ENCODE measurements at regions not wholly inside any gene's neighbourhood (a gene's known extent, or its start where the extent isn't known, plus 50 kb on each side); places are given as distances from the start of the nearest gene placed in this dataset.

DNA sequence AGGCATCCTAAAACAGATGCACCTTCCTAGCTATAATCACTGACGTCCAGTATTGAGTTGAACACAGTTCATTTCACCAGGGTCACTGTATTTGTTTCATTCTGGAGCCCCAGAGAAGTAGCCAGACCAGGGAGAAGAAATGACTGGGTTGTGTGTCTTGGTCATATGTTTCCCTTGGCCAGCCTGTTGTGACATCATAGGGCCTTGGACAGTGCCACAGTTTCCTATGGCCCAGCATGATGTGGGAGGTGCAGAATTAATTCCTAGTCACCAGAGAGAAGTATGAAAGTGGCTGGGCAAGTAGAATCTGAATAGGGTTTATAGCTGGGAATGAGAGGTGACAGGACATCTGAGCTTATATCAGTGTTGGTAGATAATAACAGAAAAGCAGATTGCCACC lies 84.0 kb upstream of the ZBED5 start:
- TF ChIP-seq, protein P1, sequence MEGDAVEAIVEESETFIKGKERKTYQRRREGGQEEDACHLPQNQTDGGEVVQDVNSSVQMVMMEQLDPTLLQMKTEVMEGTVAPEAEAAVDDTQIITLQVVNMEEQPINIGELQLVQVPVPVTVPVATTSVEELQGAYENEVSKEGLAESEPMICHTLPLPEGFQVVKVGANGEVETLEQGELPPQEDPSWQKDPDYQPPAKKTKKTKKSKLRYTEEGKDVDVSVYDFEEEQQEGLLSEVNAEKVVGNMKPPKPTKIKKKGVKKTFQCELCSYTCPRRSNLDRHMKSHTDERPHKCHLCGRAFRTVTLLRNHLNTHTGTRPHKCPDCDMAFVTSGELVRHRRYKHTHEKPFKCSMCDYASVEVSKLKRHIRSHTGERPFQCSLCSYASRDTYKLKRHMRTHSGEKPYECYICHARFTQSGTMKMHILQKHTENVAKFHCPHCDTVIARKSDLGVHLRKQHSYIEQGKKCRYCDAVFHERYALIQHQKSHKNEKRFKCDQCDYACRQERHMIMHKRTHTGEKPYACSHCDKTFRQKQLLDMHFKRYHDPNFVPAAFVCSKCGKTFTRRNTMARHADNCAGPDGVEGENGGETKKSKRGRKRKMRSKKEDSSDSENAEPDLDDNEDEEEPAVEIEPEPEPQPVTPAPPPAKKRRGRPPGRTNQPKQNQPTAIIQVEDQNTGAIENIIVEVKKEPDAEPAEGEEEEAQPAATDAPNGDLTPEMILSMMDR (conservative IDR thresholded peaks at IDR 0.05; ENCODE audit: low read depth, low read length), result no peak
- H3K4me3 ChIP-seq (ENCODE audit: low read length), result no peak overlapping the region
- no peak for DNase-seq (ENCODE audit: low read depth)

DNA sequence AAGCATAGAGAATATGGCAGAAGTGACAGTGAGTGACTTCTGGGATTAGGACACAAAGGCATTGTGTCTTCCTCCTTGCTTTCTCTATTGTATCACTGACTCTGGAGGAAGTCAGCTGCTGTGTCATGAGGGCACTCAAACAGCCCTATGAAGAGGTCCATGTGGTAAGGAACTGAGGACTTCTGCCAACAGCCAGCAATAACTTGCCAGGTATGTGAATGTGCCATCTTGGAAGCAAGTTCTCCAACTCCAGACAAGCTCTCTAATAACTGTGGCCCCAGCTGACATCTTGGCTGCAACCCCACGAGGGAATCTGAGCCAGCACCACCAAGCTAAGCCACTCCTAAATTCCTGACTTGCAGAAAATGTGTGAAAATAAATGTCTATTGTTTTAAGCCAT lies 83.6 kb upstream of the ZBED5 start:
- no peak for DNase-seq (ENCODE audit: low read depth)
- H3K4me3 ChIP-seq (ENCODE audit: low read length), result no peak overlapping the region
- TF ChIP-seq, protein P1 (conservative IDR thresholded peaks at IDR 0.05; ENCODE audit: low read depth, low read length), result no peak

DNA sequence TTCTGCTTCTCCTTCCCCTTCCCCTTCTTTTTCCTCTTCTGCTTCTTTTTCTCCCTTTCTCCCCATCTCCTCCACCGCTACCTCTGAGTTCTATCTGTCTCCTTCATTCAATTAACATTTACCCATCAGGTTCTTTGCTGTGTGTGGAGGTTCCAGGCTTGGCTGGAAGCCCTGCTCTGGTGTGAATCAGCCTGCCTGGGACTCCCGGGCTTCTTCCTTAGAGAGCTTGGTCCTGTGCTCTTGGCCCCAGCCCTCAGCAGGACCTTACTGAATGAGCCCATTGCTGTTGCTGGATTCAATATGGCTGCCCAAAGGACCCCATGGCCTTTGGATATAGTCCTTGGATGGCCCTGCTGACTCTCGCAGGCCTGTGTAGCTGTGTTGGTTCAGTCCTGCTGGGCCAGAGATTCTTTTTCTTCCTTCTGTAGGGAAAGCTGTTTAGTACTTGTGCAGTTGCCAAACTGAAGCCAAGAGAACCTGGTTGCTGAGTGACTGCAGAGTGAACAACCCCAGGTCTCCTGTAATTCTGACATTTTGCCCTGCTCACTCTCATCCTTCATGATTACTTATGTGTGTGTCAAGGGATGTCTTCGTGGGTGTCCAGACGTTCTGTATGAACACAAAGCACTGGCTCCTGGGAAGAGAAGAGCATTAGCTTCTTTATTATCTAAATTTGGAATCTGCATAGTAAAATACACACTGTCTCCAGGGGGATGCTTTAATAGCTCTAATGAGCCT lies 81.0 kb upstream of the ZBED5 start:
- TF ChIP-seq, protein P1 (conservative IDR thresholded peaks at IDR 0.05; ENCODE audit: low read depth, low read length), result no peak
- no peak for DNase-seq (ENCODE audit: low read depth)
- no peak overlapping the region for H3K4me3 ChIP-seq (ENCODE audit: low read length)

DNA sequence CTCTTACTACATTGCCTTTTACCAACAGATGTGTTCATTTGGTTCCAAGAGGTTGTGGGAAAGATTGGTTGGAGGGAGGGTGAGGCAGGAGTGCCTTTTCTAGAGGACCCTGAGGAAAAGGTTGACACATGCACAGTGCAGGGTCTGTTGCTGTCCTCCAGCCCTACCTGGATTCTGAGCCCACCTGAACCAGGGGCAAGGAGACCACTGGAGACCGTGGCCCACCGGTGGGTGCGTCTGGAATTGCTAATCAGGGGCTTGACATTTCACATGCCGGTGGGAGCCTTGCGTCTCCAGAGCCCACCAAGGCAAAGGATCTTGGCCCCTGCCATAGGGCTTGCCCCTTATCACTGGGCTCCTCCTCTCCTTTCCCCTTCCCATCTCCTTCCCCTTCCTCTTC lies 80.4 kb upstream of the ZBED5 start:
- TF ChIP-seq, protein P1 (conservative IDR thresholded peaks at IDR 0.05; ENCODE audit: low read depth, low read length), result no peak
- DNase-seq (ENCODE audit: low read depth), result no peak
- no peak overlapping the region for H3K4me3 ChIP-seq (ENCODE audit: low read length)

DNA sequence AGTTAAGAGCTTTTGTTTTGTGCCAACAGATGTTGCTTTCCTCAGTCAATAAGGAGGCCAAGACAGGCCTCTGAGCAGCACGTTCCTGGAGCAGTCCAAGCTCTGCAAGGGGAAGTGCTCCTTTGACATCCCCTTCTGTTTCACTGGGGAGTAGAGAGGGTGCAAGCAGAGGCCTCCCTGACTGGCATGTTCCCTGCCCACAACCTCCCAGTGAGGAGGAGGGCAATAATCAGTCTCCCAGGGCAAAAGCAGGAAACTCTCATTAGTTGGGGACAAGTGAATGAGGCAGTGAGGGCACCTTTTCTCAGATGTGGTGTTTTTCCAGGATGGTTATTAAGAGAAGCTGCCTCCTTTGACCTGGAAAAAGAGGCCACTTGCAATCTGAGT lies 79.5 kb upstream of the ZBED5 start:
- TF ChIP-seq, protein P1 (conservative IDR thresholded peaks at IDR 0.05; ENCODE audit: low read depth, low read length), result no peak
- DNase-seq (ENCODE audit: low read depth), result no peak

DNA sequence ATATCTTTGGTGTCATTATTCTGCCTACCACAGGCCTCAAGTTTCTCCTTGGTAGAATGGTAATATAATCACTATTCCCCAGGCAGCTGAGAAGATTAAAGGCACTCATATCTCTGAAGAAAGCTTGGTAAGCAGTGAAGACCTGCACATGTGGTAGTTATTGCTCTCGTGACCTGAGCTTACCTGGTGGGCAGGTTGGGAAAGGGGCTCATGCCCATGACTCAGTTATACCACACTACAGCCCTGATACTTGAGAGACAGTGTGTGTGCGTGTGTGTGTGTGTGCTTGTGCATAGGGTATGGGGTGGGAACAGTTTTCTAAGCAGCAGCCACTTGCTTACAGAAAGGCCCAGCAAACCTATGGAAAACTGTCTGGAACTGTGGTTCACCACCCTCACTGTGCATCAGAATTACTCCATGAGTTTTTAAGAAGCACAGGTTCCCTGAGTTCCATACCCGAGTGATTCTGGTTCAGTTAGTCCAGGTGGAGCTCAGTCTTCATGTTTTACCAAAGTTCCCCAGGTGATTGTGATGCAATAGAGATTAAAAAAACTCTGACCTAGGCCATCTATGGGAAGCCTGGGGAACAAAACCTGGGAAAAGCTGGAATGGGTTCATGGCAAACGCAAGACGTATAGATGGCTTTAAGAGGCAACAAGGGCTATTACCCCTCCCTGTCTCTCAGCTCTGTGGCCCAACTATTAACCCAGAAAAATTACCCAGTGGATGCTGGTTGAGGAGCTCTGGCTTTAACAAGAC lies 79.0 kb upstream of the ZBED5 start:
- TF ChIP-seq, protein P1 (conservative IDR thresholded peaks at IDR 0.05; ENCODE audit: low read depth, low read length), result no peak
- no peak for DNase-seq (ENCODE audit: low read depth)
- H3K4me3 ChIP-seq (ENCODE audit: low read length), result no peak overlapping the region

More for the DNA sequence above, 79.5 kb upstream of the ZBED5 start:
- H3K4me3 ChIP-seq (ENCODE audit: low read length), result no peak overlapping the region
